GM12873 (cell line): ENCODE measurements at regions not wholly inside any gene's neighbourhood (a gene's known extent, or its start where the extent isn't known, plus 50 kb on each side); places are given as distances from the start of the nearest gene placed in this dataset.

Experiments used
- TF ChIP-seq, protein P1 (sequence below): IDR thresholded peaks from 2 replicates; pipeline ENCODE4 v1.5.1; 2012; ENCODE audit warnings: low read depth, mild to moderate bottlenecking, moderate library complexity, low read length, control low read depth; ENCODE audit not compliant: insufficient read depth; ENCODE audit errors: missing control alignments

DNA sequence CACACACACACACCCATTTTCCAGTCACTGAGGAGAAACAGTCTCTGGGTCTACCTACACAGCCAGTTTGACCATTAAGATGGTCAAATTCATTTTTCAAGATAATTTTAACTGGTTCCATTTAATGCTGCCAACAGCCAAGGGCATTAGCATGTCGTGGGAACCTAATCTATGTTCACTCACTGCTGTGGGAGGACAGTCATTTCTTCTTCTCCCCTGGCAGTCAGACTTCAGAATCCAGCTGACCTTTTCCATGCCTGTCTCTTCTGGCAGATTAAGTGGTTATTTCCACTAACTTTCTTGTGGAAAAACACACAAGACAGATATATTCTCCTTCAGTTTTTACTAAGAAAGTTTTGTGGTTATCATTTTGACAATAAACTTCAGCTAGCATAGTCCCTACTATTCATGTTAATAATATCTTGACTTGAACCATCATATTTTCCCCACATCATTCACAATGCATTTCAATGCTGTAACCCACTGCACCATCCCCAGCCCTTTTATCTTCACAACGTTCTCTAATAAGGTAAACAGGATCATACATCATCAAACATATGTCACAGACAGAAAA, 82.2 kb downstream of the DAD1 start:
- TF ChIP-seq, protein P1, sequence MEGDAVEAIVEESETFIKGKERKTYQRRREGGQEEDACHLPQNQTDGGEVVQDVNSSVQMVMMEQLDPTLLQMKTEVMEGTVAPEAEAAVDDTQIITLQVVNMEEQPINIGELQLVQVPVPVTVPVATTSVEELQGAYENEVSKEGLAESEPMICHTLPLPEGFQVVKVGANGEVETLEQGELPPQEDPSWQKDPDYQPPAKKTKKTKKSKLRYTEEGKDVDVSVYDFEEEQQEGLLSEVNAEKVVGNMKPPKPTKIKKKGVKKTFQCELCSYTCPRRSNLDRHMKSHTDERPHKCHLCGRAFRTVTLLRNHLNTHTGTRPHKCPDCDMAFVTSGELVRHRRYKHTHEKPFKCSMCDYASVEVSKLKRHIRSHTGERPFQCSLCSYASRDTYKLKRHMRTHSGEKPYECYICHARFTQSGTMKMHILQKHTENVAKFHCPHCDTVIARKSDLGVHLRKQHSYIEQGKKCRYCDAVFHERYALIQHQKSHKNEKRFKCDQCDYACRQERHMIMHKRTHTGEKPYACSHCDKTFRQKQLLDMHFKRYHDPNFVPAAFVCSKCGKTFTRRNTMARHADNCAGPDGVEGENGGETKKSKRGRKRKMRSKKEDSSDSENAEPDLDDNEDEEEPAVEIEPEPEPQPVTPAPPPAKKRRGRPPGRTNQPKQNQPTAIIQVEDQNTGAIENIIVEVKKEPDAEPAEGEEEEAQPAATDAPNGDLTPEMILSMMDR = no peak

DNA sequence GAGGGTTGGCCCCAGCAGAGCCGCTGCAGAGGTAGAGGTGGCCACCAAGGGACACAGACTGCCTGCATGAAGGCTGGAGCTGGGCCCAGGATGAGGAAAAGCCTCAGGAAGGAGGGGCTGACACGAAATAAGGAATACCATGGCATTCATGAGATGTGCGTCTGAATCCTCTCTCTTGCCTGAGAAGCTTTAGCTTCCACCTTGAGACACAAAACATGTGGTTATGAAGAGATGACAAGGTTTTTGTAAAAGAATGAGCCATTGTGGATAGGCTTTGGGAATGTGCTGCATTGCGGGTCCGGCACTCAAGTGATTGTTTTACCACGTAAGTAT, 82.7 kb downstream of the DAD1 start:
- TF ChIP-seq, protein P1 = no peak

DNA sequence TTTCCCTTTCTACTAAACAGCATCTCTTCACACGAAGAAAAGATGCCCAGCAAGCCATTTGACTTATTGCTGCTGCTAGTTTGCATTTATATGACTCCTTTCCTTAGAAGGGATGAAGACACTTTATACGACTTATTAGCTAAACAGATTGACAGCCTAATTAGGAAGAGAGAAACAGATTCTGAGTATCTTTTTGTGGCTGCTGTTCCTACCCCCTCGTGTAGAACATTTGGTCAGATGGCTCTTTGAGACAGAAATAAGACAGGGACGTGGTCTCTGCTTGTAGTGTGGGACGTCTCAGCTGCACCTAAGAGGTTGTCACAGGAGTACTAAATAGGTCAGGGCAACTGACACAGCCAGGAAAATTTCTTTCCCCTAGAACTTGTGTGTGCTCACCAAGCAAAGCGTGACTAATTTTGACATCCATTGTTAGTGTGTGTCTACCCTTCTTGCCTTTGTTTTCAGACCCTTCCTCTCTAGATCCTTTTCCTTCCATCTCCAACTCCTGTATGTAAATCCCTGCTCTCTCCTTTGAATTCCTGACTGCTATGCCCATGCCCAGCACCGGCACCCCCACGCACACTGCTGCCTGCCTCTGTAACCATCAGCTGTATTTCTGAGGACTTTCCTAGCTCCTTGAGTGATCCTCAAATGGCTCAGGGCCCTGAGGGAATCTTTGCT, 83.2 kb downstream of the DAD1 start:
- TF ChIP-seq, protein P1 = no peak

GRCh38 chr14:22505309-22505696, 83.7 kb downstream of the DAD1 start:
- TF ChIP-seq, protein P1 = no peak

DNA sequence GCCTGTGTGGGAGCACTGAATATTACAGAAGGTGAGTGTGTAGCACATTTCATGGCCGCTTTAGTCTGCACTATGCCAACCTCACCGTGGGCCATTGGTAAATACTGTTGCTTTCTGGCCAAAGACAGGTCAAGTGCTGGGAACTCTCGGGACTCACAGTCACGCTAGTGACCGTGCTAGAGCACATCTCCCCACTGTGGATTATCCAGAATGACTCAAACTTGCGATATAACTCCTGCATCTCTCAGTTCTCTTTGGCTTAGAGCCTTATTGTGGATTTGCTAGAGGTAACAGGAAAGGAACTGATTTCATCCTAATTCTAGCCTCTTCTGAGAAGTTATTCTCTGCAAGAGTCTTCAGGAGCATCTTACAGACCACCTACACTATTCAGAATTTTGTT, 86.5 kb downstream of the DAD1 start:
- TF ChIP-seq, protein P1 = no peak

DNA sequence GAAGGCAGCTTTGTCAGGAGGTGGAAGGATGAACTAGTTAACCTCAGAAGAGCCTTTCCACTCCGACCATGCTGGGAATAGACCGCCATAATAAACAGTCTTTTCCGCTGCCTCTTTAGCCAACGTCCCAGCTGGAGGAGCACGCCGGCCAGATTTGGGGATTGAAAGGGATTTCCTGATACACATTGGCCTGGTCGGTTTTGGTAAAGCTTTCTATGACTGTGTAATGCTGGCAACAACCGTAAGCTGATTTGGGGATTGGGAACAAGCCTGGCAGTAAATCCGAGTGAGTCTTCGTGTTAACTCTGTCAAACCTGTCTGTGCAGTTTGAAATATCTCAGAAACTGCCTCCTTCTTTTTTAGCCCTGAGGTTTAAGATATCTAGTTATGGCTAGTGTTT, 87.0 kb downstream of the DAD1 start:
- TF ChIP-seq, protein P1 = no peak

GRCh38 chr14:22500954-22501726, 87.9 kb downstream of the DAD1 start:
- TF ChIP-seq, protein P1 = no peak
